HL-60 (cell line): ENCODE measurements at regions not wholly inside any gene's neighbourhood (a gene's known extent, or its start where the extent isn't known, plus 50 kb on each side); places are given as distances from the start of the nearest gene placed in this dataset.

Source experiments
- GABPA ChIP-seq: IDR thresholded peaks from 2 replicates; pipeline ENCODE4 v1.6.1; 2012; ENCODE audit warnings: low read depth
- TF ChIP-seq, protein P1 (sequence below): IDR thresholded peaks from one replicate; pipeline ENCODE4 v1.5.1; 2011; ENCODE audit warnings: low read length, control low read depth, inconsistent platforms; ENCODE audit not compliant: insufficient read depth

DNA sequence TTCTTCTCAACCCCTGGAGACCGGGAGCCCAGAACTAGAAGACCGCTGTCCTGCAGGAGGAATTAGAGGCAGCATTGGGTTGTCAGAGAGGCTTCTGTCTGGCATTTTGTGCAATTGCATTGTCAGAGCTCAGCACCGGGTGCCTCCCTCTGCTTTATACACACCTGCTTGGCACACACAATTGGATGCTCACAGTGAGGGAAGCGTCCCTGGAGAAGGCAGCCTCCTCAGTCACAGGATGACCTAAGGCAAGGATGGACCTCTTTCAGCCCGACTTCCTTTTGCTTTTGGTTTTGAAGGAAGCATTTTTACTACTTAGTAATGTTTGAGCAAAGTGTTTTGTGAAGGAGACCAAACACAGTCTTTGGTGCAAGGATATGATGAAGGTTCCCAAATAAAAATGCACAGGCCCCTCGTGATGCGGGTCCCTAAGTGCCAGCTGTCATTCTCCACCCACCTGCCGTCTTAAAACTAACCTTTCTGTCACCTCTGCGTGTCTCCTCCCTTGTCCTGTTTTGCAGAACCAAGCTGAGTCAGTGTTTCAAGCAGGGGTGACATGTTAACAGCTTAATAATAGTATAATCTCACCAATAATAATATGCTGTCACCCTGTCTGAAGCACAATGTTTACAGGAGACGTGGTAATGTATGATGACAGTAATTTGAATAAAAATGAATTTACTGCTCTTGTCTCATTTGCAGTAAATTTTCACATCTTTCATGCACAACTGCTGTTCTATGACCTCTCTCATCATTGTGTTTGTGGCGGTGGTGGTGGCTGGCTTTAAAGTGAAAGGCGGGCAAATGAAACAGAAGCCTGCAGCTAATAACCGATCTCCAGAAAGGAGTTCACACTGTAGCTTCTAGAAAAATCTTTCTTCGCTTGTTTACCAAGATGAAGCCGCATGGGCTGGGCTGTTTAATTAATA, 430.2 kb upstream of the MKI67 start:
- TF ChIP-seq, protein P1, sequence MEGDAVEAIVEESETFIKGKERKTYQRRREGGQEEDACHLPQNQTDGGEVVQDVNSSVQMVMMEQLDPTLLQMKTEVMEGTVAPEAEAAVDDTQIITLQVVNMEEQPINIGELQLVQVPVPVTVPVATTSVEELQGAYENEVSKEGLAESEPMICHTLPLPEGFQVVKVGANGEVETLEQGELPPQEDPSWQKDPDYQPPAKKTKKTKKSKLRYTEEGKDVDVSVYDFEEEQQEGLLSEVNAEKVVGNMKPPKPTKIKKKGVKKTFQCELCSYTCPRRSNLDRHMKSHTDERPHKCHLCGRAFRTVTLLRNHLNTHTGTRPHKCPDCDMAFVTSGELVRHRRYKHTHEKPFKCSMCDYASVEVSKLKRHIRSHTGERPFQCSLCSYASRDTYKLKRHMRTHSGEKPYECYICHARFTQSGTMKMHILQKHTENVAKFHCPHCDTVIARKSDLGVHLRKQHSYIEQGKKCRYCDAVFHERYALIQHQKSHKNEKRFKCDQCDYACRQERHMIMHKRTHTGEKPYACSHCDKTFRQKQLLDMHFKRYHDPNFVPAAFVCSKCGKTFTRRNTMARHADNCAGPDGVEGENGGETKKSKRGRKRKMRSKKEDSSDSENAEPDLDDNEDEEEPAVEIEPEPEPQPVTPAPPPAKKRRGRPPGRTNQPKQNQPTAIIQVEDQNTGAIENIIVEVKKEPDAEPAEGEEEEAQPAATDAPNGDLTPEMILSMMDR, result no peak
- TF ChIP-seq GABPA, result no peak
